Activated CD4-positive, alpha-beta T cell treated with anti-CD3 and anti-CD28 coated beads, Interleukin-2, Interleukin-6, amounts not matched to agents 100 ng/mL and 50 ng/mL, durations not matched to agents 16 hours and 8 hours (primary cell): ENCODE measurements at regions not wholly inside any gene's neighbourhood (a gene's known extent, or its start where the extent isn't known, plus 50 kb on each side); places are given as distances from the start of the nearest gene placed in this dataset.
"Not testable (repeated sequence)": the region's sequence is repeated elsewhere in the genome, so short reads cannot be mapped to it uniquely, and the experiment has no call there.

Experiments used
- DNase-seq: peaks from one replicate; pipeline ENCODE4 v3.0.0-alpha.2; 2020

- DNase-seq = no peak
Measured at GRCh38 chr11:70595452-70595851, 197.1 kb downstream of the CTTN start.

GRCh38 chr11:70596091-70596490 lies 197.8 kb downstream of the CTTN start:
- DNase-seq = no peak

- no peak for DNase-seq
Measured at GRCh38 chr11:70597006-70597555, 198.8 kb downstream of the CTTN start.

- no peak for DNase-seq
Measured at GRCh38 chr11:70597751-70598625, 199.7 kb downstream of the CTTN start.

- DNase-seq = not testable (repeated sequence)
Measured at GRCh38 chr11:70600911-70601415, 202.6 kb downstream of the CTTN start.

GRCh38 chr11:70601861-70602538 lies 203.7 kb downstream of the CTTN start:
- DNase-seq = no peak

GRCh38 chr11:70603114-70603755 lies 204.9 kb downstream of the CTTN start:
- no peak for DNase-seq

GRCh38 chr11:70603756-70604211 lies 205.5 kb downstream of the CTTN start:
- DNase-seq = no peak

- no peak for DNase-seq
Measured at GRCh38 chr11:70604221-70604620, 205.9 kb downstream of the CTTN start.

GRCh38 chr11:70604630-70605467 lies 206.5 kb downstream of the CTTN start:
- DNase-seq = no peak

- DNase-seq = no peak
Measured at GRCh38 chr11:70605468-70605815, 207.1 kb downstream of the CTTN start.

- DNase-seq = no peak
Measured at GRCh38 chr11:70605846-70606245, 207.5 kb downstream of the CTTN start.

GRCh38 chr11:70606248-70606950 lies 208.1 kb downstream of the CTTN start:
- peak; percentile 6 for DNase-seq

GRCh38 chr11:70606951-70607330 lies 208.6 kb downstream of the CTTN start:
- DNase-seq = no peak

GRCh38 chr11:70607561-70607960 lies 209.2 kb downstream of the CTTN start:
- DNase-seq = no peak

- DNase-seq = no peak
Measured at GRCh38 chr11:70608568-70609470, 210.5 kb downstream of the CTTN start.

GRCh38 chr11:70610566-70611565 lies 212.5 kb downstream of the CTTN start:
- DNase-seq = no peak

- no peak for DNase-seq
Measured at GRCh38 chr11:70611821-70612220, 213.5 kb downstream of the CTTN start.

GRCh38 chr11:70612459-70613141 lies 214.3 kb downstream of the CTTN start:
- DNase-seq = no peak
